HL-60 (cell line): ENCODE measurements at regions not wholly inside any gene's neighbourhood (a gene's known extent, or its start where the extent isn't known, plus 50 kb on each side); places are given as distances from the start of the nearest gene placed in this dataset.

Source experiments
- DNase-seq, 2 experiments: peaks; one replicate each; pipeline ENCODE4 v3.0.0-alpha.2; 2010 to 2020; ENCODE audit warnings: low read depth in 1 of 2, low spot score in 1 of 2
- H3K27ac ChIP-seq: fragments of 250-450 bp; sonication (Bioruptor Pico); replicated peaks from 2 replicates; pipeline ENCODE4 v1.5.1; 2020; ENCODE audit warnings: mild to moderate bottlenecking, moderate library complexity
- H3K27me3 ChIP-seq: fragments of 250-450 bp; sonication (Bioruptor Pico); 2 replicates; pipeline ENCODE4 v1.5.1; 2021; ENCODE audit warnings: mild to moderate bottlenecking, moderate library complexity; ENCODE audit not compliant: insufficient read depth, poor library complexity, severe bottlenecking
- H3K4me3 ChIP-seq: replicated peaks from 2 replicates; pipeline ENCODE4 v1.5.1; 2011; ENCODE audit warnings: mild to moderate bottlenecking, control low read depth, low read length; ENCODE audit not compliant: insufficient read depth
- CTCF ChIP-seq: IDR thresholded peaks from one replicate; pipeline ENCODE4 v1.5.1; 2011; ENCODE audit warnings: low read length, control low read depth, inconsistent platforms; ENCODE audit not compliant: insufficient read depth
- GABPA ChIP-seq: IDR thresholded peaks from 2 replicates; pipeline ENCODE4 v1.6.1; 2012; ENCODE audit warnings: low read depth
- POLR2AphosphoS5 ChIP-seq: IDR thresholded peaks from 2 replicates; pipeline ENCODE4 v1.6.1; 2012; ENCODE audit warnings: low read depth
- REST ChIP-seq: IDR thresholded peaks from 2 replicates; pipeline ENCODE4 v1.6.1; 2012; ENCODE audit warnings: low read depth; ENCODE audit not compliant: insufficient replicate concordance
- SPI1 ChIP-seq: IDR thresholded peaks from 2 replicates; pipeline ENCODE4 v1.6.1; 2012; ENCODE audit warnings: low read depth, mild to moderate bottlenecking, borderline replicate concordance

GRCh38 chr7:17242504-17242903 is 55.9 kb upstream of the AHR start:
- Histone ChIP-seq H3K27me3 (no peaks in the 10 kb centered on the region), H3K27ac (no peak overlapping the region), H3K4me3 (no peak overlapping the region)
- TF ChIP-seq REST (no peak), GABPA (no peak), POLR2AphosphoS5 (no peak), CTCF (no peak), SPI1 (no peak)
- DNase-seq, result no peak

- DNase-seq, result no peak
- no peak for TF ChIP-seq CTCF
- TF ChIP-seq POLR2AphosphoS5, result no peak
- no peak for TF ChIP-seq SPI1
- no peak for TF ChIP-seq REST
- no peak for TF ChIP-seq GABPA
- Histone ChIP-seq H3K27ac (no peak overlapping the region), H3K4me3 (no peak overlapping the region), H3K27me3 (no peaks in the 10 kb centered on the region)
Measured at GRCh38 chr7:17244786-17245185, 53.7 kb upstream of the AHR start.

- Histone ChIP-seq H3K27ac (no peak overlapping the region), H3K4me3 (no peak overlapping the region), H3K27me3 (no peaks in the 10 kb centered on the region)
- TF ChIP-seq GABPA, result no peak
- no peak for TF ChIP-seq POLR2AphosphoS5
- TF ChIP-seq CTCF, result no peak
- TF ChIP-seq SPI1, result no peak
- TF ChIP-seq REST, result no peak
- DNase-seq, result no peak
Measured at GRCh38 chr7:17247357-17247756, 51.1 kb upstream of the AHR start.
